Endodermal cell (in vitro differentiated cells): ENCODE measurements at regions not wholly inside any gene's neighbourhood (a gene's known extent, or its start where the extent isn't known, plus 50 kb on each side); places are given as distances from the start of the nearest gene placed in this dataset.
"Not testable (repeated sequence)": the region's sequence is repeated elsewhere in the genome, so short reads cannot be mapped to it uniquely, and the experiment has no call there.

Source experiments
- DNase-seq: peaks from one replicate; pipeline ENCODE4 v3.0.0-alpha.2; 2017
- H3K27ac ChIP-seq: 2 replicates; pipeline ENCODE4 v1.5.1; 2013; ENCODE audit warnings: mild to moderate bottlenecking, low read depth, low read length, moderate library complexity
- H3K27me3 ChIP-seq: 2 replicates; pipeline ENCODE4 v1.6.1; 2013; ENCODE audit warnings: mild to moderate bottlenecking, low read length, moderate library complexity; ENCODE audit not compliant: insufficient read depth, control insufficient read depth, poor library complexity, severe bottlenecking
- H3K36me3 ChIP-seq: 2 replicates; pipeline ENCODE4 v1.7.0; 2013; ENCODE audit warnings: mild to moderate bottlenecking, low read length, moderate library complexity; ENCODE audit not compliant: control insufficient read depth, insufficient read depth
- H3K4me1 ChIP-seq: one replicate; pipeline ENCODE4 v1.7.0; 2013; ENCODE audit warnings: low read length; ENCODE audit not compliant: control insufficient read depth, insufficient read depth
- H3K4me3 ChIP-seq: 2 replicates; pipeline ENCODE4 v1.5.1; 2013; ENCODE audit warnings: mild to moderate bottlenecking, low read length, moderate library complexity
- H3K9ac ChIP-seq: 2 replicates; pipeline ENCODE4 v1.6.1; 2013; ENCODE audit warnings: mild to moderate bottlenecking, low read length, moderate library complexity; ENCODE audit not compliant: poor library complexity, severe bottlenecking; ENCODE audit errors: extremely low read depth
- H3K9me3 ChIP-seq: 2 replicates; pipeline ENCODE4 v1.6.1; 2013; ENCODE audit warnings: mild to moderate bottlenecking, low read length, moderate library complexity; ENCODE audit not compliant: control insufficient read depth
- H3K27ac Mint-ChIP-seq: 2 replicates; pipeline ENCODE4 v1.8.0; 2020; ENCODE audit warnings: mixed read lengths
- H3K27me3 Mint-ChIP-seq: 2 replicates; pipeline ENCODE4 v1.8.0; 2021; ENCODE audit warnings: mild to moderate bottlenecking, mixed read lengths; ENCODE audit not compliant: insufficient read depth
- H3K36me3 Mint-ChIP-seq: 2 replicates; pipeline ENCODE4 v1.8.0; 2020; ENCODE audit warnings: low read depth, mixed read lengths
- H3K4me1 Mint-ChIP-seq: 2 replicates; pipeline ENCODE4 v1.8.0; 2020; ENCODE audit warnings: mixed read lengths
- H3K4me3 Mint-ChIP-seq: 2 replicates; pipeline ENCODE4 v1.8.0; 2020; ENCODE audit warnings: mild to moderate bottlenecking, moderate library complexity, mixed read lengths
- H3K9me3 Mint-ChIP-seq: 2 replicates; pipeline ENCODE4 v1.8.0; 2020; ENCODE audit warnings: mild to moderate bottlenecking, mixed read lengths
- WGBS, 2 experiments: methylation state at CpG; one replicate each; pipeline versions ENCODE4 v1.1.5 to v1.1.7; 2013; ENCODE audit warnings: missing lambda C conversion rate in 2 of 2, mixed read lengths in 1 of 2; ENCODE audit not compliant: insufficient coverage in 1 of 2, insufficient read length in 1 of 2; 5-methylcytosine and 5-hydroxymethylcytosine counted together
- TF ChIP-seq, protein P1 (sequence below): fragments of 200-600 bp; sonication (generic); conservative IDR thresholded peaks from 2 replicates; pipeline ENCODE4 v1.5.0; 2021; ENCODE audit warnings: antibody characterized with exemption, mild to moderate bottlenecking

DNA sequence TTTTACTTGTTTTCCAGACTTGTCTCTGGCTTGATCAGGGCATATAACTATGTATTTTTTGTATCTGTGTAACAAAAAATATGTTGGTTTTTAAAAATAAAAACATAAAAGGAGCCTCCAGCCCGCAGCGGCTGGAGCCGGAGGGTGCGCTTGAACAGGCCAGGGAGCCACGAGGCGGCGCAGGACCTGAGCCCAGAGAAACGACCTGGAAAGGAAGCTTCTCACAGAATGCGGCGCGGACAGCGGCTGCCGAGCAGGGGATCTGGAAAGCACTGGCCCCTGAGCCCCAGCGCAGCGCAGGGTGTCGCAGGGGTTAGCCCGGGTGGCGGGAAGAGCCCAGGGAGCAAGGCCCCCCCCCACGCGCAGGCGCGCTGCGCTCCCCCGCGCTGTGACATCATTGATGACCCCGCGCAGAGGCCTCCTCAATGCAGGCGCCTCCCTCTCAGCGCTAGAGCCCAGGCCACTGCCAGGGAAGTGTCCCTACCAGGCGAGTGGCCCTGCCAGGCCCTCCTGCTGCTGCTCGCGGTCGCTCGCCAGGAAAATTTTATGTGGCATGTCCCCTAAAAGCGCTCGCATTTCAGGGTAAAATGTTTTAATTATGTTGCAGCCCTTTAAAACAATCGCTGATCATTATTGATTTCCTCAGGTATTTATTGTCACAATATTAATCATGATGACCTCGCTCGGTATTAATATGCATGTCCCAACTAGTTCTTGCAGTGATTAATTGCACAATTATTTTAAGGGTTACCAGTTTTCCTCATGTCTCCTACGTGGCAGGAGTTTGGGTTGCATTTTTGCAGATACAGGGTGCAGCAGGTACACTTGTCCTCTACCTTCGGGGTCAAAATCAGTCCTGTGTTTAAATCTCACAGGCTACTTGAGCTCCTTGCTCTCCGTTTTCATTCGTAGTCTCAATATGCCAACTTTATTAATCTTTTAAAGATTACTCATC lies 134.2 kb downstream of the USP22 start:
- H3K4me3 ChIP-seq, result peak overlapping the region; percentile 68
- Mint-ChIP-seq H3K4me3 (peak overlapping the region; percentile 60), H3K4me1 (peaks cover 5% of the 10 kb centered on the region), H3K9me3 (no peaks in the 10 kb centered on the region), H3K27me3 (no peaks in the 10 kb centered on the region), H3K36me3 (no peaks in the 10 kb centered on the region), H3K27ac (peak overlapping the region; percentile 92)
- H3K9ac ChIP-seq, result peak overlapping the region; percentile 23
- H3K27ac ChIP-seq, result peak overlapping the region; percentile 50
- no peaks in the 10 kb centered on the region for H3K9me3 ChIP-seq
- peak; percentile 99 for DNase-seq
- peaks cover 5% of the 10 kb centered on the region for H3K4me1 ChIP-seq
- WGBS, 2 experiments, result 17 to 74% methylated on average over 5 to 43 of the region's 43 CpGs
- H3K27me3 ChIP-seq, result no peaks in the 10 kb centered on the region
- TF ChIP-seq, protein P1, sequence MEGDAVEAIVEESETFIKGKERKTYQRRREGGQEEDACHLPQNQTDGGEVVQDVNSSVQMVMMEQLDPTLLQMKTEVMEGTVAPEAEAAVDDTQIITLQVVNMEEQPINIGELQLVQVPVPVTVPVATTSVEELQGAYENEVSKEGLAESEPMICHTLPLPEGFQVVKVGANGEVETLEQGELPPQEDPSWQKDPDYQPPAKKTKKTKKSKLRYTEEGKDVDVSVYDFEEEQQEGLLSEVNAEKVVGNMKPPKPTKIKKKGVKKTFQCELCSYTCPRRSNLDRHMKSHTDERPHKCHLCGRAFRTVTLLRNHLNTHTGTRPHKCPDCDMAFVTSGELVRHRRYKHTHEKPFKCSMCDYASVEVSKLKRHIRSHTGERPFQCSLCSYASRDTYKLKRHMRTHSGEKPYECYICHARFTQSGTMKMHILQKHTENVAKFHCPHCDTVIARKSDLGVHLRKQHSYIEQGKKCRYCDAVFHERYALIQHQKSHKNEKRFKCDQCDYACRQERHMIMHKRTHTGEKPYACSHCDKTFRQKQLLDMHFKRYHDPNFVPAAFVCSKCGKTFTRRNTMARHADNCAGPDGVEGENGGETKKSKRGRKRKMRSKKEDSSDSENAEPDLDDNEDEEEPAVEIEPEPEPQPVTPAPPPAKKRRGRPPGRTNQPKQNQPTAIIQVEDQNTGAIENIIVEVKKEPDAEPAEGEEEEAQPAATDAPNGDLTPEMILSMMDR, result peak; percentile 80
- no peaks in the 10 kb centered on the region for H3K36me3 ChIP-seq

DNA sequence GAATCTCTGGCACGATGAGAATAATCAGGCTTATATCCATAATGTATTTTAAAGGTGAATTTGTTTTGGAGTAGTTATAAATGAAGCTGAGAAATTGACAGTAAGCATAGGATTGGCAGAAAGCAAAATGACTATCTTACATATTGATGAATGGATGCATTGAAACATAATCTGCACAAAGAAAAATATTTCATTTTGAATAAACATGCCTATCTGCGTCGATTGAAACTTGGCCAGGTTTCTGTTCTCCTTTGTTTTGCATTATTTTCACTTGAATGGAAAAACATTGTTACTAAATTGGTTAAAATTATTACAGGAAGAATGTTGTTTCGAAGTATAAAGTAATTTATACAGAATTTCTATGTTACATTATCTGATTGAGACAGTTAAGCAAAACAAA lies 128.2 kb downstream of the USP22 start:
- H3K27ac Mint-ChIP-seq, result no peak overlapping the region

DNA sequence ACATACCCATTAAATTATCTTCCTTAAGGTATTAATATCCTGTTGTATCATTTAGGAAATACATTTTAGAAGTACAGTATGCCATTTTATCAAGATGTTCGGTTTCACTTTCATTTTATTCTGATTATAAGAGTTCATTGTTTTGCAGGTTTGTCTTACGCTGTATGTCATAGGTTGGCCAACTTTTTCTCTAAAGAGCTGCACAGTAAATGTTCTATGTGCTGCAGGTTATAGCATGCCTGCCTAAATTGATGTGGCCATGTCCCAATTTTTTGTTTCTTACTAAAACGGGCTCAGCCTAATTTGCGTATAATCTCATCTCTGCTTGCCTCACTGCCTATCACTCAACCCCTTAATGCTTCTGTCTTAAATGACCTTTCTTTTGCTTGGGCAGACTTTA lies 126.4 kb downstream of the USP22 start:
- H3K27me3 Mint-ChIP-seq, result no peaks in the 10 kb centered on the region

More for the DNA sequence above, 128.2 kb downstream of the USP22 start:
- no peak overlapping the region for H3K9ac ChIP-seq
- no peaks in the 10 kb centered on the region for H3K4me1 Mint-ChIP-seq
- TF ChIP-seq, protein P1, result no peak
- 100% methylated on average over 1 to 4 of the region's 4 CpGs for WGBS, 2 experiments
- no peaks in the 10 kb centered on the region for H3K27me3 ChIP-seq
- peaks cover 10% of the 10 kb centered on the region for H3K9me3 Mint-ChIP-seq
- H3K4me3 ChIP-seq, result no peak overlapping the region
- peaks cover 17% of the 10 kb centered on the region for H3K36me3 Mint-ChIP-seq
- H3K27me3 Mint-ChIP-seq, result no peaks in the 10 kb centered on the region
- no peak overlapping the region for H3K27ac ChIP-seq
- H3K4me1 ChIP-seq, result no peaks in the 10 kb centered on the region
- no peaks in the 10 kb centered on the region for H3K36me3 ChIP-seq
- H3K4me3 Mint-ChIP-seq, result no peak overlapping the region
- no peak for DNase-seq
- no peaks in the 10 kb centered on the region for H3K9me3 ChIP-seq

DNA sequence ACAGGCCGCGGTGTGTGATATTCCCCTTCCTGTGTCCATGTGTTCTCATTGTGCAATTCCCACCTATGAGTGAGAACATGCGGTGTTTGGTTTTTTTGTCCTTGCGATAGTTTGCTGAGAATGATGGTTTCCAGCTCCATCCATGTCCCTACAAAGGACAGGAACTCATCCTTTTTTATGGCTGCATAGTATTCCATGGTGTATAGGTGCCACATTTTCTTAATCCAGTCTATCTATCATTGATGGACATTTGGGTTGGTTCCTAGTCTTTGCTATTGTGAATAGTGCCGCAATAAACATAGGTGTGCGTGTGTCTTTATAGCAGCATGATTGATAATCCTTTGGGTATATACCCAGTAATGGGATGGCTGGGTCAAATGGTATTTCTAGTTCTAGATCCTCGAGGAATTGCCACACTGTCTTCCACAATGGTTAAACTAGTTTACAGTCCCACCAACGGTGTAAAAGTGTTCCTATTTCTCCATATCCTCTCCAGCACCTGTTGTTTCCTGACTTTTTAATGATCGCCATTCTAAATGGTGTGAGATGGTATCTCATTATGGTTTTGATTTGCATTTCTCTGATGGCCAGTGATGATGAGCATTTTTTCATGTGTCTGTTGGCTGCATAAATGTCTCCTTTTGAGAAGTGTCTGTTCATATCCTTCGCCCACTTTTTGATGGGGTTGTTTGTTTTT lies 125.1 kb downstream of the USP22 start:
- not testable (repeated sequence) for H3K27ac ChIP-seq, H3K9ac ChIP-seq, H3K4me1 ChIP-seq, H3K4me3 Mint-ChIP-seq, H3K27ac Mint-ChIP-seq, DNase-seq, H3K27me3 Mint-ChIP-seq, H3K27me3 ChIP-seq, H3K9me3 ChIP-seq, H3K36me3 ChIP-seq, H3K4me3 ChIP-seq
- Mint-ChIP-seq H3K4me1 (peaks cover 14% of the 10 kb centered on the region), H3K9me3 (peaks cover 10% of the 10 kb centered on the region), H3K36me3 (peaks cover 17% of the 10 kb centered on the region)
- 92 to 95% methylated on average over 4 to 6 of the region's 10 CpGs for WGBS, 2 experiments

More for the DNA sequence above, 126.4 kb downstream of the USP22 start:
- Histone ChIP-seq H3K4me1 (peaks cover 7% of the 10 kb centered on the region), H3K4me3 (no peak overlapping the region), H3K36me3 (no peaks in the 10 kb centered on the region), H3K27me3 (no peaks in the 10 kb centered on the region), H3K9me3 (no peaks in the 10 kb centered on the region), H3K27ac (no peak overlapping the region), H3K9ac (no peak overlapping the region)
- Mint-ChIP-seq H3K4me1 (peaks cover 14% of the 10 kb centered on the region), H3K27ac (no peak overlapping the region), H3K9me3 (peaks cover 10% of the 10 kb centered on the region), H3K36me3 (peaks cover 17% of the 10 kb centered on the region), H3K4me3 (no peak overlapping the region)
- WGBS, 2 experiments, result 91 to 97% methylated on average over 3 to 4 of the region's 4 CpGs
- no peak for DNase-seq
- TF ChIP-seq, protein P1, result no peak
